SU-DHL-6 (cell line): ENCODE measurements at regions not wholly inside any gene's neighbourhood (a gene's known extent, or its start where the extent isn't known, plus 50 kb on each side); places are given as distances from the start of the nearest gene placed in this dataset.

Source experiments
- H2AFZ ChIP-seq: fragments of 200-600 bp; sonication (generic); 2 replicates; pipeline ENCODE4 v1.6.1; 2014; ENCODE audit warnings: low read depth, mild to moderate bottlenecking, moderate library complexity, mixed read lengths, antibody characterized with exemption, low read length; ENCODE audit not compliant: severe bottlenecking
- H3F3A ChIP-seq: fragments of 200-600 bp; shearing (Covaris generic); 2 replicates; pipeline ENCODE4 v1.6.0; 2016; ENCODE audit warnings: antibody characterized with exemption, mild to moderate bottlenecking; ENCODE audit not compliant: insufficient read depth
- H3K27ac ChIP-seq: fragments of 200-600 bp; sonication (generic); 2 replicates; pipeline ENCODE4 v1.5.1; 2016; ENCODE audit warnings: low read depth, mild to moderate bottlenecking, low read length, moderate library complexity, mixed read lengths
- H3K27me3 ChIP-seq: fragments of 200-600 bp; sonication (generic), shearing (Covaris generic); 2 replicates; pipeline ENCODE4 v1.6.0; 2014; ENCODE audit warnings: mild to moderate bottlenecking, low read length
- H3K36me3 ChIP-seq: fragments of 200-600 bp; sonication (generic); 2 replicates; pipeline ENCODE4 v1.6.1; 2014; ENCODE audit warnings: mild to moderate bottlenecking, low read length, mixed read lengths
- H3K4me2 ChIP-seq: fragments of 300-600, 200-600 bp; shearing (Covaris generic), sonication (generic); 2 replicates; pipeline ENCODE4 v1.6.0; 2014; ENCODE audit warnings: low read length, low read depth, mild to moderate bottlenecking; ENCODE audit not compliant: poor library complexity, severe bottlenecking
- H3K4me3 ChIP-seq: fragments of 200-600 bp; sonication (generic); 2 replicates; pipeline ENCODE4 v1.5.1; 2014; ENCODE audit warnings: antibody characterized with exemption, low read length, mild to moderate bottlenecking, mixed read lengths; ENCODE audit not compliant: insufficient read depth, poor library complexity, severe bottlenecking
- H3K79me2 ChIP-seq: fragments of 200-600 bp; sonication (generic); 2 replicates; pipeline ENCODE4 v1.6.1; 2014; ENCODE audit warnings: mild to moderate bottlenecking, low read length, moderate library complexity; ENCODE audit not compliant: insufficient read depth
- H3K9ac ChIP-seq: fragments of 200-600 bp; sonication (generic); 2 replicates; pipeline ENCODE4 v1.7.0; 2014; ENCODE audit warnings: mild to moderate bottlenecking, low read length
- H3K9me2 ChIP-seq: fragments of 200-600 bp; sonication (generic); replicated peaks from 2 replicates; pipeline ENCODE4 v1.6.1; 2014; ENCODE audit warnings: low read length; ENCODE audit not compliant: insufficient read depth
- H3K9me3 ChIP-seq: fragments of 200-600 bp; sonication (generic); 2 replicates; pipeline ENCODE4 v1.6.1; 2014; ENCODE audit warnings: low read length, mixed read lengths; ENCODE audit not compliant: insufficient read depth
- H4K20me1 ChIP-seq: fragments of 200-600 bp; sonication (generic); 2 replicates; pipeline ENCODE4 v1.6.1; 2014; ENCODE audit warnings: low read depth, mild to moderate bottlenecking, antibody characterized with exemption, low read length, moderate library complexity, mixed read lengths
- EZH2phosphoT487 ChIP-seq: fragments of 200-600 bp; sonication (generic), shearing (Covaris generic); conservative IDR thresholded peaks from 2 replicates; pipeline ENCODE4 v1.6.1; 2018; ENCODE audit warnings: mild to moderate bottlenecking, antibody characterized with exemption, low read length, moderate library complexity, mixed read lengths
- TF ChIP-seq, protein P1 (sequence below): fragments of 200-600 bp; sonication (generic); IDR thresholded peaks from one replicate; pipeline ENCODE4 v1.5.1; 2017; ENCODE audit warnings: antibody characterized with exemption, mild to moderate bottlenecking, low read length, moderate library complexity; ENCODE audit not compliant: insufficient read depth, poor library complexity, severe bottlenecking

DNA sequence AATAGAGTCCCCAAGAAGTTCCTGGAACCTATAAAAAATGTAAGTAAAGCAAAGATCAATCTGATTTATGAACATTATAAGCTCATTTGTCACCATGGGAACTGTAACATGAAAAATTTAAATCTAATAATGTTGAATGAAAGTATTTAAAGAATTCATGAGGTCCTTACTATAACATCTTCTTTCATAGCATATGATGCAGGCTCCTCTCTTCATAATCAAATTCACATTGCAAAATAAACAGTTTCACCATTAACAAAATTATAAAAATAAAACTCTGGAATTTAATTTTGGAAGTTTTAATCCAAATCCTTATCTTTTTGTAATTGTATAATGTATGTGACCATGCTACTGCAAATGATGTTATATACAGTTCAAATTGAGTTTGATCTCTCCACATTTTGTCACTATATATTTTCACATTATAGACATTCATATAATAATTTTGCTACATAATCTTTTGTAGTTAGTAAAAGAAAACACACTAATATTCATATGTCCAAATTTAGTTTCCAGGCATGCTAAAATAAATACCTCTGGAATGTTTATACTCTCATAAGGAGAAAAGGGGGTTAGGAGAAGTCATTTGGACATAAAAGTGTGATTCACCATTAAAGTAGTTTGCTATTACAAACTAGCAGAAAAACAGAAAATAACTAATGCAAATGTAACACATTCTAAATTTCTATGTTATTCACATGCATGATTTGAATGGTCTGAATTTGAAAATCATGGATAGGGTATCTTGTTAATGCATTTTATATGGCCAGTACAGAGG lies 954.1 kb downstream of the DSC3 start:
- H3K36me3 ChIP-seq = no peaks in the 10 kb centered on the region
- no peaks in the 10 kb centered on the region for H3F3A ChIP-seq
- H3K4me3 ChIP-seq = no peak overlapping the region
- no peak overlapping the region for H3K4me2 ChIP-seq
- H3K9me3 ChIP-seq = peaks cover 5% of the 10 kb centered on the region; the same call in 1 of the 2 replicates
- H3K79me2 ChIP-seq = no peaks in the 10 kb centered on the region
- H3K27me3 ChIP-seq = no peaks in the 10 kb centered on the region
- no peaks in the 10 kb centered on the region for H3K9me2 ChIP-seq
- no peak overlapping the region for H3K27ac ChIP-seq
- H3K9ac ChIP-seq = no peak overlapping the region
- no peaks in the 10 kb centered on the region for H4K20me1 ChIP-seq
- TF ChIP-seq, protein P1, sequence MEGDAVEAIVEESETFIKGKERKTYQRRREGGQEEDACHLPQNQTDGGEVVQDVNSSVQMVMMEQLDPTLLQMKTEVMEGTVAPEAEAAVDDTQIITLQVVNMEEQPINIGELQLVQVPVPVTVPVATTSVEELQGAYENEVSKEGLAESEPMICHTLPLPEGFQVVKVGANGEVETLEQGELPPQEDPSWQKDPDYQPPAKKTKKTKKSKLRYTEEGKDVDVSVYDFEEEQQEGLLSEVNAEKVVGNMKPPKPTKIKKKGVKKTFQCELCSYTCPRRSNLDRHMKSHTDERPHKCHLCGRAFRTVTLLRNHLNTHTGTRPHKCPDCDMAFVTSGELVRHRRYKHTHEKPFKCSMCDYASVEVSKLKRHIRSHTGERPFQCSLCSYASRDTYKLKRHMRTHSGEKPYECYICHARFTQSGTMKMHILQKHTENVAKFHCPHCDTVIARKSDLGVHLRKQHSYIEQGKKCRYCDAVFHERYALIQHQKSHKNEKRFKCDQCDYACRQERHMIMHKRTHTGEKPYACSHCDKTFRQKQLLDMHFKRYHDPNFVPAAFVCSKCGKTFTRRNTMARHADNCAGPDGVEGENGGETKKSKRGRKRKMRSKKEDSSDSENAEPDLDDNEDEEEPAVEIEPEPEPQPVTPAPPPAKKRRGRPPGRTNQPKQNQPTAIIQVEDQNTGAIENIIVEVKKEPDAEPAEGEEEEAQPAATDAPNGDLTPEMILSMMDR = no peak
- no peak for TF ChIP-seq EZH2phosphoT487
- no peak overlapping the region for H2AFZ ChIP-seq

DNA sequence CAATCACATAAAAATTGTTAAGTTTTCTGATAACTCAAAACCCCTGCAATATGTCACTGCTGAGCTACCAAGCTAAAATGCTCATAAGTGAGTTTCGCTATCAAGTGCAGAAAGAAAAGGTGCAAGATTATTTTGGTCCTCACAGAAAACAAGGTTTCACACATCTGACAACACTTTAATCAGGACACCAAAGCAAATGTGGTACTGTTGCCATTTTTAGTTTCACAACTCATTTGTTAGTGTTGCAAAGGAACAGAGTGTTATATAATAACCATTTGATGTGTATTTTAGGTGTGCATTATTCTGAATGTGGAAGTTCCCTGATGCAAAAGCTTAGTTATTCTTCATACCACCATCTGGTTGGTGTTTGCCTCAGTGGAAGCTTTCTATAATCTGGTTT lies 956.2 kb downstream of the DSC3 start:
- H3K27me3 ChIP-seq = no peaks in the 10 kb centered on the region
- no peaks in the 10 kb centered on the region for H3K79me2 ChIP-seq
- no peak overlapping the region for H3K4me3 ChIP-seq
- no peaks in the 10 kb centered on the region for H4K20me1 ChIP-seq
- no peaks in the 10 kb centered on the region; the same call in 1 of the 2 replicates for H3K9me2 ChIP-seq
- peaks cover 5% of the 10 kb centered on the region; the same call in 1 of the 2 replicates for H3K9me3 ChIP-seq
- no peak overlapping the region for H3K9ac ChIP-seq
- TF ChIP-seq, protein P1 = no peak
- no peak for TF ChIP-seq EZH2phosphoT487
- no peaks in the 10 kb centered on the region for H3F3A ChIP-seq
- no peak overlapping the region for H3K27ac ChIP-seq
- H3K4me2 ChIP-seq = no peak overlapping the region
- H2AFZ ChIP-seq = no peak overlapping the region
- H3K36me3 ChIP-seq = no peaks in the 10 kb centered on the region

DNA sequence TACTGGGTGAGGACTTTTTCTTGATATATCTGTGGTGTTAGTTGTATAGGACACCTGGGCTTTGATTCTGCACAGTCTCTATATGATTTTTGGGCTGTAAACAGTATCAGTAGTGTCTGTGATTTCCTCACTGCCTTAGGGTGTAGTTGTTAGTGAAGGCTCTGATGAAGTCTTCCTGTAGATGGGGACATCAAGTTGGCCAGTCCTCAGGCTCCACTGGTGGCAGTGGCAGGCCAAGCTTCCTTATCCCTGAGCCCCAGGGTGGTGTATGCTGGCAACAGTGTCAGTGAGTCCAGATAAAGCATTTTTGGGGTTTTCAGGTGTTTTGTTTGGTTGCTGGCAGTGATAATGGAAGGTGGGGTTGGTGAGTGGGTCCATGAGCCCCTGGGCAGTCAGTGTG lies 961.4 kb downstream of the DSC3 start:
- no peak overlapping the region for H3K9ac ChIP-seq
- H3K4me3 ChIP-seq = no peak overlapping the region
- H3F3A ChIP-seq = no peaks in the 10 kb centered on the region
- H4K20me1 ChIP-seq = no peaks in the 10 kb centered on the region
- no peaks in the 10 kb centered on the region for H3K27me3 ChIP-seq
- no peak overlapping the region for H3K27ac ChIP-seq
- no peaks in the 10 kb centered on the region; the same call in 1 of the 2 replicates for H3K9me2 ChIP-seq
- H3K79me2 ChIP-seq = no peaks in the 10 kb centered on the region
- TF ChIP-seq, protein P1 = no peak
- TF ChIP-seq EZH2phosphoT487 = no peak
- H3K36me3 ChIP-seq = no peaks in the 10 kb centered on the region
- no peak overlapping the region for H3K4me2 ChIP-seq
- no peak overlapping the region for H2AFZ ChIP-seq
- H3K9me3 ChIP-seq = peaks cover 5% of the 10 kb centered on the region; the same call in 1 of the 2 replicates
